ENCODE measurements at regions not wholly inside any gene's neighbourhood (a gene's known extent, or its start where the extent isn't known, plus 50 kb on each side); places are given as distances from the start of the nearest gene placed in this dataset.
A peak's percentile ranks its signal among the peaks of the same experiment; 100 is the strongest.

- TF ChIP-seq GATA2 (IDR thresholded peaks at IDR 0.05; ENCODE audit: low read depth, low read length) (no peak), GATA3 (IDR thresholded peaks at IDR 0.05; ENCODE audit: low read depth, low read length) (no peak)
Measured at GRCh38 chr10:59971915-59972314, 65.6 kb upstream of the CCDC6 start.

- TF ChIP-seq GATA2 (IDR thresholded peaks at IDR 0.05; ENCODE audit: low read depth, low read length) (no peak), GATA3 (IDR thresholded peaks at IDR 0.05; ENCODE audit: low read depth, low read length) (no peak)
Measured at GRCh38 chr10:59970396-59971368, 64.3 kb upstream of the CCDC6 start.

GRCh38 chr10:59968705-59969104, 62.3 kb upstream of the CCDC6 start:
- no peak for TF ChIP-seq GATA3 (IDR thresholded peaks at IDR 0.05; ENCODE audit: low read depth, low read length)
- TF ChIP-seq GATA2 (IDR thresholded peaks at IDR 0.05; ENCODE audit: low read depth, low read length), result no peak

GRCh38 chr10:59967079-59967478, 60.7 kb upstream of the CCDC6 start:
- TF ChIP-seq GATA2 (IDR thresholded peaks at IDR 0.05; ENCODE audit: low read depth, low read length) (no peak), GATA3 (IDR thresholded peaks at IDR 0.05; ENCODE audit: low read depth, low read length) (no peak)

- TF ChIP-seq GATA2 (IDR thresholded peaks at IDR 0.05; ENCODE audit: low read depth, low read length), result 0 out of 2 replicates have a peak, but pooled peaks have one; percentile 18
- peak; percentile 34; the same call in 1 of the 2 replicates for TF ChIP-seq GATA3 (IDR thresholded peaks at IDR 0.05; ENCODE audit: low read depth, low read length)
Measured at GRCh38 chr10:59965899-59966650, 59.7 kb upstream of the CCDC6 start.

GRCh38 chr10:59962756-59963155, 56.4 kb upstream of the CCDC6 start:
- no peak for TF ChIP-seq GATA3 (IDR thresholded peaks at IDR 0.05; ENCODE audit: low read depth, low read length)
- TF ChIP-seq GATA2 (IDR thresholded peaks at IDR 0.05; ENCODE audit: low read depth, low read length), result no peak

- no peak for TF ChIP-seq GATA2 (IDR thresholded peaks at IDR 0.05; ENCODE audit: low read depth, low read length)
Measured at GRCh38 chr10:59960751-59961150, 54.4 kb upstream of the CCDC6 start.

GRCh38 chr10:59959504-59960018, 53.2 kb upstream of the CCDC6 start:
- no peak for TF ChIP-seq GATA3 (IDR thresholded peaks at IDR 0.05; ENCODE audit: low read depth, low read length)
- no peak for TF ChIP-seq GATA2 (IDR thresholded peaks at IDR 0.05; ENCODE audit: low read depth, low read length)

- no peak for TF ChIP-seq GATA2 (IDR thresholded peaks at IDR 0.05; ENCODE audit: low read depth, low read length)
- TF ChIP-seq GATA3 (IDR thresholded peaks at IDR 0.05; ENCODE audit: low read depth, low read length), result no peak
Measured at GRCh38 chr10:59958882-59959281, 52.5 kb upstream of the CCDC6 start.

GRCh38 chr10:59957975-59958374, 51.6 kb upstream of the CCDC6 start:
- TF ChIP-seq GATA2 (IDR thresholded peaks at IDR 0.05; ENCODE audit: low read depth, low read length) (no peak), GATA3 (IDR thresholded peaks at IDR 0.05; ENCODE audit: low read depth, low read length) (no peak)

Measured in SH-SY5Y (cell line).